ENCODE measurements at regions not wholly inside any gene's neighbourhood (a gene's known extent, or its start where the extent isn't known, plus 50 kb on each side); places are given as distances from the start of the nearest gene placed in this dataset.
A peak's percentile ranks its signal among the peaks of the same experiment; 100 is the strongest.

GRCh38 chr16:79366635-79367034 is 233.9 kb downstream of the MAF start:
- no peak for DNase-seq

- DNase-seq: no peak
Observed at GRCh38 chr16:79365702-79366101, 234.8 kb downstream of the MAF start.

- DNase-seq: no peak
Observed at GRCh38 chr16:79363484-79363883, 237.1 kb downstream of the MAF start.

DNA sequence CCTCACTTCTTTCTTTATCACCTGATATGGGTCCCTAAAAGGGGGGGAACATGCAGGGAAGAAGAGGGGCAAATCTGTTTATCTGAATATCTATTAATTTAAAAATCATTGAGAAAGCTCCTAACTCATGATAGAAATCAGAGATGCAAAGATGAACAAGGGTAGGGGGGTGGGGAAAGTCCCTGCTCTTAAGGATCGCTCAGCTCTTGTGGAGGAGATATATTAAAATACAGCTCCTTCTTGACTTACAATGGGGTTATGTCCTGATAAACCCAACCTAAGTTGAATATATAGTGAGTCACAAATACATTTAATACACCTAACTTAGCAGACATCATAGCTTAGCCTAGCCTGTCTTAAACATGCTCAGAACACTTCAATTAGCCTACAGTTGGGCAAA is 237.5 kb downstream of the MAF start:
- no peak for DNase-seq

- DNase-seq: no peak
Observed at GRCh38 chr16:79362300-79362970, 238.1 kb downstream of the MAF start.

- no peak for DNase-seq
Observed at GRCh38 chr16:79361132-79361751, 239.3 kb downstream of the MAF start.

DNA sequence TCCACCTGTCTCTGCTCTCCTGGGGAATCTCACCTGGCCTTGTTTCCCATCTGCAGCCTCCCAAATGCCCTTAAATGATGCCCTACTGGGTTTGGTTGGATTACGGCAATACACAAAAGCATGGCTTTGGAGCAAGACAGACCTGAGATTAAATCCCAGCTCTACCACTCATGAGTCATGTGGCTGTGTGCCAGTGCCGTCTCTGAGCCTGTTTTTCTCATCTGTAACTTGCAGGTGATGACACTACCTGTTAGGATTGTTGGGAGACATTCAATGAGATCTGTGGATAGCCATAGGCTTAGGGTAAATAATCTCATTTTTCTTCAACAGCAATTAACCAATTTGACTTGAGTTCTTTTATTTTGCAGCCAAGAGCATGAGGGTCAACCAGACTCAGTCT is 240.3 kb downstream of the MAF start:
- DNase-seq: no peak

DNA sequence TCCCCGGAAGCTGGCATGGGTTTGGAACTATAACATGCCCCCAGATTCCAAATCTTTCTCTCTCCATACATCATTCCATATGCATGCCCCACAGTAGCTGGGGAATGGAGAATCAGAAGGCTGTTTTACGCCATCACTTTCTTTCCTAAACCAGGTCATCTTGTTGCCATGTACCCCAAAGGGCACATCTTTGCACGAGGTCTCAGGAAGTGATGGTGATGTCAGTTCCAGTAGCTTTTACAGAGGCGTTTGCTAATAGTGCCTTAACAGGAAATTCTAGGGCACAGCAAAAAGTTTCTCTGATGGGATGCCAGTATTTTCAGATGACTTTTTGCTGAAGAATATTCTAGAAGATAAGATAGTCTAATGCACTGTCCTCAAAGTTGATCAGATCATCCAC is 241.5 kb downstream of the MAF start:
- DNase-seq: no peak

- no peak for DNase-seq
Observed at GRCh38 chr16:79358188-79358587, 242.3 kb downstream of the MAF start.

- no peak for DNase-seq
Observed at GRCh38 chr16:79355600-79356358, 244.8 kb downstream of the MAF start.

GRCh38 chr16:79351927-79352326 is 248.6 kb downstream of the MAF start:
- no peak for DNase-seq

GRCh38 chr16:79349803-79350202 is 250.7 kb downstream of the MAF start:
- DNase-seq: no peak

DNA sequence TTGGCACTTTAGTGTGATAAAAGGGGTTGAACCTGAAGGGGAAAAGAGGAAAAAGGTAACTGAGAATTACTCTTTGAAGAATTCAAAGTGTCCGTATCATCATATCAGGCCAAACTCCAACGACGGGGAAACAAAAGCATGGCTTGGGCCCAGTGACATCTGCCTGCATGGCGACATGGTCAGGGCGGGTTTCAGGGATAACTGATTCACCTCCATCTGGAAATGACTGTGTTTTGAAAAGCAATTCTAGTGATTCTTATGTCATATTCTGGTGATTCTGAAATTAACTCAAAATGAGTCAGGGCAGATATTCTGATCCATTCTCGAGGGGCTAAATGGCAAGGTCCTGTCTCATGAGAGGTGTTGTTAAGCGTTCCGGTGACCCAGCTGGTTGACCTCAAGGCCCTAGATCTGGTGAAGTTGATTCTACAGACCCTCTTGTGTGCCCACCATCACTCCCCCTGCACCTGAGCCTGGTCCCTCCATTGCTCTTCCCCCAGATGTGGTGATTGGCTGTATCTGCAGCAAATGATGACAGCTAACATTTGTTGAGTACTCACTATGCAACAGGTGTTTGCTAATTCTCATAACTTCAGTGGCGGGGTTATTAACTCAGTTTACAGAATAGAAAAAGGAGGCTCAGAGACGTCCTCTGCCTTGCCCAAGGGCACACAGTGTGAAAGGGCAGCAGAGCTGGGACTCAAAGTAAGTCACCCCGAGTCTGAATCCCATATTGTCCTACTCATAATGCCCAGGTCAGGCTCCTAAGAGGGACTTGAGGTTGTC is 251.8 kb downstream of the MAF start:
- DNase-seq: peak; percentile 30

- no peak for DNase-seq
Observed at GRCh38 chr16:79347277-79347676, 253.3 kb downstream of the MAF start.

DNA sequence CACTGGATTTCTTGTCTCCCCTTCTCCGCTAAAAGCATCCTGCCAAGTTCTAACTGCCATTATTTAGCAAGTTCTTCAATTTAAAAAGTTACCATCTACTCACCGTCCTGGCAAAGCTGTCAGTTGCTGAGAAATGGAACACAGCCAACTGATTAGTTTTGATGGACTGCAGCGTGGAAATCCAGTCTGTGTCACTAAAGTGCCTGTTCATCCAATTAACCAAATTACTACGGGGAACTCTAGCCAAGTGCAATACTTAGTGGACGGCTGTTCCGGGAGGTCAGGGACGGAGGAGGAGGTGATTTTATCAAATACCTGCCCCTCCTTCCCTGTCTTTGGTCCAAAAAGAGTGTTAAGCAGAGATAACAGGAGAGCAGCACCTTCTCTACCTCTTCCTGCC is 260.7 kb downstream of the MAF start:
- DNase-seq: no peak

- no peak for DNase-seq
Observed at GRCh38 chr16:79337906-79338305, 262.6 kb downstream of the MAF start.

GRCh38 chr16:79336437-79337229 is 263.9 kb downstream of the MAF start:
- no peak for DNase-seq

DNA sequence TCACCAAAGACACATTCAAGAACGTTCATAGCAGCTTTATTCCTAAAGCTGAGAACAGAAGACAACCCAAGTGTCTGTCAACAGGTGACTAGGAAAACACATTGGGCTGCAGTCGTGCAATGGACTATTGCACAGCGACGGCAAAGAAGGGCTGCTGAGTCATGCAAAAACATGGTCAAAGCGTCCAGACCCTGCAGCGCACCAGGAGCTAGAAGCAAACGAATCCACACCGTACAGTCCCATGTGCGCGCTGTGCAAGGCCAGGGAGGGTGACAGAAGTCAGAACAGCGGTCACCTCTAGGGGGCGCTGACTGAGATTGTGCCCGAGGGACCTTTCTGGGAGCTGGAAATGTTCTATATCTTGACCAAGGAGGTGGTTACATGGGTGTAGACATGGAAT is 266.4 kb downstream of the MAF start:
- peak; percentile 76 for DNase-seq

GRCh38 chr16:79331066-79331465 is 269.5 kb downstream of the MAF start:
- no peak for DNase-seq

- no peak for DNase-seq
Observed at GRCh38 chr16:79329967-79330366, 270.6 kb downstream of the MAF start.

- no peak for DNase-seq
Observed at GRCh38 chr16:79329166-79329521, 271.4 kb downstream of the MAF start.

GRCh38 chr16:79328402-79329165 is 272.0 kb downstream of the MAF start:
- DNase-seq: no peak

All from stimulated activated CD8-positive, alpha-beta memory T cell treated with anti-CD3 and anti-CD28 coated beads, Interleukin-4, amount 100 ng/mL, for 48 hours (primary cell).